Sigmoid colon (tissue), 4 donors: ENCODE measurements at regions not wholly inside any gene's neighbourhood (a gene's known extent, or its start where the extent isn't known, plus 50 kb on each side); places are given as distances from the start of the nearest gene placed in this dataset.

Experiments
- EP300 ChIP-seq, 4 donors: sonication (generic); formaldehyde crosslinking; IDR thresholded peaks; one replicate each; pipeline ENCODE4 v1.6.1; 2017; ENCODE audit warnings: antibody characterized with exemption in 4 of 4
- POLR2AphosphoS5 ChIP-seq, 4 donors: sonication (generic); formaldehyde crosslinking; IDR thresholded peaks; one replicate each; pipeline ENCODE4 v1.6.1; 2017; ENCODE audit warnings: antibody characterized with exemption in 4 of 4
- TF ChIP-seq, protein P1 (sequence below), 4 experiments: fragments of 450-650 bp in 3 of 4; fragments of 200-600 bp in 1 of 4; IDR thresholded peaks; one replicate each; pipeline ENCODE4 v1.5.1; 2016 to 2019; ENCODE audit warnings: antibody characterized with exemption in 4 of 4, mild to moderate bottlenecking in 3 of 4, moderate library complexity in 2 of 4

DNA sequence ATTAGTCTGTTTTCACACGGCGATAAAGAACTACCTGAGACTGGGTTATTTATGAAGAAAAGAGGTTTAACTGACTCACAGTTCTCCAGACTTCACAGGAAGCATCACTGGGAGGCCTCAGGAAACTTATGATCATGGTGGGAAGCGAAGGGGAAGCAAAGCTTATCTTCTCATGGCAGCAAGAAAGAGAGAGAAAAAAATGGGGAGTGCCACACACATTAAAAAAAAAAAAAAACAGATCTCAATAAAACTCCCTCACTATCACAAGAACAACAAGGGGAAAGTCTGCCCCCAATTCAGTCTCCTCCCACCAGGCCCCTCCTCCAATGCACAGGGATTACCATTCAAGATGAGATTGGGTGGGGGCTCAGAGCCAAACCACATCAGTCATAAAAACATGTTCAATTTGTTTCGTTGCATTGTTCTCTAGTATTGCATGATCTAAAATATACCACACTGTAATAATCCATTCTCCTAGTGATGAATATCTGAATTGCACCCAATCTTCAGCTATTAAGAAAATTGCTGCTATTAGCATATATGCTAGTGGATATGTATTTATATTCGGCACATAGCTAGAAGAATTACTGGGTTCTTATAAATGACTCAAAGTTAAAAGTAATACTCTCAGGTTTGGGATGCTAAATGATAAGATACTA, 328.9 kb upstream of the KCND2 start:
- TF ChIP-seq, protein P1, sequence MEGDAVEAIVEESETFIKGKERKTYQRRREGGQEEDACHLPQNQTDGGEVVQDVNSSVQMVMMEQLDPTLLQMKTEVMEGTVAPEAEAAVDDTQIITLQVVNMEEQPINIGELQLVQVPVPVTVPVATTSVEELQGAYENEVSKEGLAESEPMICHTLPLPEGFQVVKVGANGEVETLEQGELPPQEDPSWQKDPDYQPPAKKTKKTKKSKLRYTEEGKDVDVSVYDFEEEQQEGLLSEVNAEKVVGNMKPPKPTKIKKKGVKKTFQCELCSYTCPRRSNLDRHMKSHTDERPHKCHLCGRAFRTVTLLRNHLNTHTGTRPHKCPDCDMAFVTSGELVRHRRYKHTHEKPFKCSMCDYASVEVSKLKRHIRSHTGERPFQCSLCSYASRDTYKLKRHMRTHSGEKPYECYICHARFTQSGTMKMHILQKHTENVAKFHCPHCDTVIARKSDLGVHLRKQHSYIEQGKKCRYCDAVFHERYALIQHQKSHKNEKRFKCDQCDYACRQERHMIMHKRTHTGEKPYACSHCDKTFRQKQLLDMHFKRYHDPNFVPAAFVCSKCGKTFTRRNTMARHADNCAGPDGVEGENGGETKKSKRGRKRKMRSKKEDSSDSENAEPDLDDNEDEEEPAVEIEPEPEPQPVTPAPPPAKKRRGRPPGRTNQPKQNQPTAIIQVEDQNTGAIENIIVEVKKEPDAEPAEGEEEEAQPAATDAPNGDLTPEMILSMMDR (IDR thresholded peaks at IDR 0.05), result no peak
- TF ChIP-seq POLR2AphosphoS5 (IDR thresholded peaks at IDR 0.05) (no peak), EP300 (IDR thresholded peaks at IDR 0.05) (no peak)
